Omental fat pad (tissue), 3 donors: ENCODE measurements at regions not wholly inside any gene's neighbourhood (a gene's known extent, or its start where the extent isn't known, plus 50 kb on each side); places are given as distances from the start of the nearest gene placed in this dataset.

Source experiments
- ATAC-seq: fragments of 150-250 bp; one replicate; pipeline ENCODE4 v1.9.1; 2016; ENCODE audit warnings: mild to moderate bottlenecking, moderate library complexity; ENCODE audit not compliant: low FRiP score
- DNase-seq: peaks from one replicate; pipeline ENCODE4 v3.0.0-alpha.2; 2019; ENCODE audit warnings: low spot score
- CTCF ChIP-seq, 3 donors: fragments of 450-650 bp; IDR thresholded peaks; one replicate each; pipeline ENCODE4 v1.5.1; 2016 to 2017; ENCODE audit warnings: antibody characterized with exemption in 3 of 3, mild to moderate bottlenecking in 3 of 3, moderate library complexity in 2 of 3

DNA sequence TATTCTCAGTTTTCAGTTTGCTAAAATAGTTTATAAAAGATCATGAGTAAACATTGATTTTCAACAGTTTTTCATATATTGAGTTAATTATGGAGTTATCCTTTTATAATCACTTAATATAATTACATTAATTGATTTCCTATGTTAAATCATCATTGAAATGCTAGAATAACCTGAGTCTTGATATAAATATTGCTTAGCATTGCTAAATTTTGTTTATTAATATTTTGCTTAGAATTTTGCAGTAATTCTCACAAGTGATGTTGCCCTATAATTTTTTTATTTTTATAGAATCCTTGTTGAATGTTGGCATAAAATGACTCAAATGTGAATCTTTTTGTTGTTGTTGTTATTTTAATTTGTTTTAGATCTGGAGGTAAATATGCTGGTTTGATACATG lies 654.2 kb downstream of the OTOL1 start:
- TF ChIP-seq CTCF (IDR thresholded peaks at IDR 0.05): no peak
- no peak for ATAC-seq
- DNase-seq: no peak

- DNase-seq (no peak), ATAC-seq (no peak)
- TF ChIP-seq CTCF (IDR thresholded peaks at IDR 0.05): no peak
Measured at GRCh38 chr3:162152636-162153035, 656.0 kb downstream of the OTOL1 start.

GRCh38 chr3:162161595-162161994 lies 665.0 kb downstream of the OTOL1 start:
- no peak for DNase-seq
- TF ChIP-seq CTCF (IDR thresholded peaks at IDR 0.05): no peak

GRCh38 chr3:162165346-162165745 lies 668.7 kb downstream of the OTOL1 start:
- ATAC-seq (no peak), DNase-seq (no peak)
- no peak for TF ChIP-seq CTCF (IDR thresholded peaks at IDR 0.05)

More at GRCh38 chr3:162161595-162161994, 665.0 kb downstream of the OTOL1 start:
- ATAC-seq: no peak

- no peak for ATAC-seq
- DNase-seq: no peak
- no peak for TF ChIP-seq CTCF (IDR thresholded peaks at IDR 0.05)
Measured at GRCh38 chr3:162166543-162166942, 669.9 kb downstream of the OTOL1 start.

DNA sequence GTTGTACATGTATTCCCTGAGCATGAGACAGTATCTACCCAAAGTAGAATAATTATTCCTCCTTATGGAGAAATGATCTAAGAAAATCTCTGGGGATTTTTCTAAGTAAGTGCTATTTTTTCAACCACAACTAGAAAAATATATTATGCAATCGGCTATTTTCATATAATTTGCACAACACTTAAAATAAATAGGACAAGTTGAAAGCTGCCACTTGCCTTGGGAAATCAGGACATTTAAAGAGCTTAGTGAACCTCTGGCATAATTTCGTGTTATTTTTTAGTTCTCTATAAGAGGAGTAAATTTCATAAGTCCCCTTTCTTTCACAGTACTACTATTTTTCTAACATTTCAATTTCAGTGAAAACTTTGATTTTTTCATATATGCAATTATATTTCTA lies 672.1 kb downstream of the OTOL1 start:
- no peak for ATAC-seq
- TF ChIP-seq CTCF (IDR thresholded peaks at IDR 0.05): no peak
- DNase-seq: no peak

- ATAC-seq (no peak), DNase-seq (no peak)
- no peak for TF ChIP-seq CTCF (IDR thresholded peaks at IDR 0.05)
Measured at GRCh38 chr3:162170581-162170980, 674.0 kb downstream of the OTOL1 start.
